ENCODE measurements at regions not wholly inside any gene's neighbourhood (a gene's known extent, or its start where the extent isn't known, plus 50 kb on each side); places are given as distances from the start of the nearest gene placed in this dataset.

GRCh38 chr5:74352256-74352655 is 288.3 kb downstream of the ENC1 start:
- TF ChIP-seq ZNF549 (tag by site-specific recombination; IDR thresholded peaks at IDR 0.05) (no peak), ZNF704 (tag by site-specific recombination; IDR thresholded peaks at IDR 0.05) (no peak), ZNF132 (tag by site-specific recombination; IDR thresholded peaks at IDR 0.05; ENCODE audit: borderline replicate concordance) (no peak), ZNF335 (tag by site-specific recombination; conservative IDR thresholded peaks at IDR 0.05) (no peak), ZNF48 (tag by site-specific recombination; IDR thresholded peaks at IDR 0.05) (no peak), ZBTB1 (tag by site-specific recombination; IDR thresholded peaks at IDR 0.05) (no peak), ZNF148 (tag by site-specific recombination; IDR thresholded peaks at IDR 0.05; ENCODE audit: borderline replicate concordance) (no peak), ZNF488 (tag by site-specific recombination; IDR thresholded peaks at IDR 0.05) (no peak), MYNN (tag by site-specific recombination; IDR thresholded peaks at IDR 0.05; ENCODE audit: borderline replicate concordance) (no peak), ZNF18 (tag by site-specific recombination; IDR thresholded peaks at IDR 0.05) (no peak), ZNF645 (tag by site-specific recombination; IDR thresholded peaks at IDR 0.05) (no peak), KLF16 (tag by site-specific recombination; IDR thresholded peaks at IDR 0.05) (no peak)
- Histone ChIP-seq H3K4me1 (ENCODE audit: control insufficient read depth, insufficient read depth, low read length) (peaks cover 20% of the 10 kb centered on the region), H3K4me3 (ENCODE audit: low read depth, low read length) (no peak overlapping the region), H3K9me3 (ENCODE audit: control insufficient read depth, insufficient read depth, low read depth, low read length) (no peaks in the 10 kb centered on the region), H3K36me3 (ENCODE audit: control insufficient read depth in 2 of 2, insufficient read depth in 1 of 2, low read length in 2 of 2) (no peaks in the 10 kb centered on the region), H3K27ac (ENCODE audit: extremely low read depth, low read depth, low read length) (no peak overlapping the region)
- POLR2A ChIA-PET, result no interaction called here
- CTCF ChIA-PET, result interaction anchor here (0.7 kb wide), 1 partner anchor 123 kb away, joined by 4 read pairs; no protein-coding TSS in a partner anchor

- H3K4me3 ChIP-seq (ENCODE audit: low read depth, low read length), result no peak overlapping the region
- POLR2A ChIA-PET, result interaction anchor here (1.3 kb wide), 1 partner anchor 298 kb away, joined by 3 read pairs; the partner anchor contains the start of gene ENC1
- H3K9me3 ChIP-seq (ENCODE audit: control insufficient read depth, insufficient read depth, low read depth, low read length), result no peaks in the 10 kb centered on the region
- H3K36me3 ChIP-seq (ENCODE audit: control insufficient read depth in 2 of 2, insufficient read depth in 1 of 2, low read length in 2 of 2), result no peaks in the 10 kb centered on the region
- H3K4me1 ChIP-seq (ENCODE audit: control insufficient read depth, insufficient read depth, low read length), result peaks cover 8% of the 10 kb centered on the region; the same call in 1 of the 2 replicates
- H3K27ac ChIP-seq (ENCODE audit: extremely low read depth, low read depth, low read length), result no peak overlapping the region
- CTCF ChIA-PET, result no interaction called here
- TF ChIP-seq ZFP3 (tag by site-specific recombination; IDR thresholded peaks at IDR 0.05; ENCODE audit: low read depth) (no peak), ZNF791 (tag by site-specific recombination; IDR thresholded peaks at IDR 0.05) (no peak), ZNF174 (tag by site-specific recombination; IDR thresholded peaks at IDR 0.05) (no peak), ZNF449 (tag by site-specific recombination; IDR thresholded peaks at IDR 0.05) (no peak), ZNF658 (tag by site-specific recombination; IDR thresholded peaks at IDR 0.05) (no peak), ZNF701 (tag by site-specific recombination; IDR thresholded peaks at IDR 0.05) (no peak), SP7 (tag by site-specific recombination; IDR thresholded peaks at IDR 0.05) (no peak), BCL11B (tag by site-specific recombination; IDR thresholded peaks at IDR 0.05; ENCODE audit: low read depth) (no peak), ZNF514 (tag by site-specific recombination; IDR thresholded peaks at IDR 0.05) (no peak), BCL6B (tag by site-specific recombination; IDR thresholded peaks at IDR 0.05) (no peak), ZNF585B (tag by site-specific recombination; IDR thresholded peaks at IDR 0.05) (no peak)
Observed at GRCh38 chr5:74342948-74343682, 297.4 kb downstream of the ENC1 start.

Data from HEK293 (cell line).